Vagina (tissue), 2 donors: ENCODE measurements at regions not wholly inside any gene's neighbourhood (a gene's known extent, or its start where the extent isn't known, plus 50 kb on each side); places are given as distances from the start of the nearest gene placed in this dataset.

Experiments used
- POLR2AphosphoS5 ChIP-seq, 2 donors: sonication (generic); formaldehyde crosslinking; IDR thresholded peaks; one replicate each; pipeline ENCODE4 v1.9.0; 2017; ENCODE audit warnings: antibody characterized with exemption in 2 of 2, mild to moderate bottlenecking in 2 of 2, low read depth in 1 of 2; ENCODE audit not compliant: insufficient read depth in 1 of 2
- TF ChIP-seq, protein P1 (sequence below), 3 experiments: fragments of 450-650 bp in 2 of 3; fragments of 200-600 bp in 1 of 3; sonication (generic) in 1 of 3; IDR thresholded peaks; one replicate each; pipeline ENCODE4 v1.5.1; 2017 to 2019; ENCODE audit warnings: antibody characterized with exemption in 3 of 3, mild to moderate bottlenecking in 2 of 3, moderate library complexity in 2 of 3

GRCh38 chr14:49451938-49452337 is 134.2 kb downstream of the RPS29 start:
- TF ChIP-seq, protein P1, sequence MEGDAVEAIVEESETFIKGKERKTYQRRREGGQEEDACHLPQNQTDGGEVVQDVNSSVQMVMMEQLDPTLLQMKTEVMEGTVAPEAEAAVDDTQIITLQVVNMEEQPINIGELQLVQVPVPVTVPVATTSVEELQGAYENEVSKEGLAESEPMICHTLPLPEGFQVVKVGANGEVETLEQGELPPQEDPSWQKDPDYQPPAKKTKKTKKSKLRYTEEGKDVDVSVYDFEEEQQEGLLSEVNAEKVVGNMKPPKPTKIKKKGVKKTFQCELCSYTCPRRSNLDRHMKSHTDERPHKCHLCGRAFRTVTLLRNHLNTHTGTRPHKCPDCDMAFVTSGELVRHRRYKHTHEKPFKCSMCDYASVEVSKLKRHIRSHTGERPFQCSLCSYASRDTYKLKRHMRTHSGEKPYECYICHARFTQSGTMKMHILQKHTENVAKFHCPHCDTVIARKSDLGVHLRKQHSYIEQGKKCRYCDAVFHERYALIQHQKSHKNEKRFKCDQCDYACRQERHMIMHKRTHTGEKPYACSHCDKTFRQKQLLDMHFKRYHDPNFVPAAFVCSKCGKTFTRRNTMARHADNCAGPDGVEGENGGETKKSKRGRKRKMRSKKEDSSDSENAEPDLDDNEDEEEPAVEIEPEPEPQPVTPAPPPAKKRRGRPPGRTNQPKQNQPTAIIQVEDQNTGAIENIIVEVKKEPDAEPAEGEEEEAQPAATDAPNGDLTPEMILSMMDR (IDR thresholded peaks at IDR 0.05) = no peak
- no peak for TF ChIP-seq POLR2AphosphoS5 (IDR thresholded peaks at IDR 0.05; ENCODE audit: insufficient read depth in 1 of 2, low read depth in 1 of 2)
